Uterus (tissue), 3 donors: ENCODE measurements at regions not wholly inside any gene's neighbourhood (a gene's known extent, or its start where the extent isn't known, plus 50 kb on each side); places are given as distances from the start of the nearest gene placed in this dataset.

Experiments used
- DNase-seq, 2 donors: peaks; one replicate each; pipeline ENCODE4 v3.0.0-alpha.2; 2019 to 2020
- H3K27ac ChIP-seq, 2 donors: fragments of 200-600 bp; sonication (generic); 1 replicate in 1 of 2; 2 replicates in 1 of 2; pipeline ENCODE4 v1.5.1; 2016 to 2018
- H3K27me3 ChIP-seq, 2 donors: fragments of 200-600 bp; sonication (generic); one replicate each; pipeline ENCODE4 v1.5.1; 2018 to 2019; ENCODE audit warnings: control low read depth in 1 of 2
- H3K36me3 ChIP-seq, 2 donors: fragments of 200-600 bp; sonication (generic); one replicate each; pipeline ENCODE4 v1.5.1; 2019; ENCODE audit warnings: control low read depth in 1 of 2
- H3K4me1 ChIP-seq, 2 donors: fragments of 200-600 bp; sonication (generic); one replicate each; pipeline ENCODE4 v1.5.1; 2018 to 2019; ENCODE audit warnings: control low read depth in 1 of 2
- H3K4me3 ChIP-seq, 2 donors: fragments of 200-600 bp; sonication (generic); 1 replicate in 1 of 2; 2 replicates in 1 of 2; pipeline ENCODE4 v1.5.1; 2018 to 2019; ENCODE audit warnings: mild to moderate bottlenecking in 1 of 2
- H3K9me3 ChIP-seq, 2 donors: fragments of 200-600 bp; sonication (generic); one replicate each; pipeline ENCODE4 v1.5.1; 2019; ENCODE audit warnings: control low read depth in 1 of 2
- CTCF ChIP-seq, 4 experiments: fragments of 200-600 bp in 2 of 4; fragments of 450-650 bp in 2 of 4; sonication (generic) in 2 of 4; IDR thresholded peaks; one replicate each; pipeline ENCODE4 v1.5.1; 2016 to 2019; ENCODE audit warnings: antibody characterized with exemption in 4 of 4, mild to moderate bottlenecking in 2 of 4, moderate library complexity in 1 of 4
- POLR2A ChIP-seq, 2 donors: fragments of 450-650 bp; IDR thresholded peaks; one replicate each; pipeline ENCODE4 v1.6.1; 2016; ENCODE audit warnings: antibody characterized with exemption in 2 of 2, mild to moderate bottlenecking in 1 of 2, moderate library complexity in 1 of 2
- intact Hi-C: fragments of 100-400 bp; cut with DNase I; formaldehyde crosslinking; loops from one replicate; pipeline ENCODE4 v1.15.1; 2023; ENCODE audit warnings: low total_unique reads
- donor health status: DM: yes; HTN: yes; CAD: no.

- intact Hi-C loops = no loop called here
- H3K27me3 ChIP-seq = no peaks in the 10 kb centered on the region
- TF ChIP-seq POLR2A (IDR thresholded peaks at IDR 0.05) = no peak
- TF ChIP-seq CTCF (IDR thresholded peaks at IDR 0.05) = no peak
- no peaks in the 10 kb centered on the region for H3K36me3 ChIP-seq
- DNase-seq = no peak
- H3K9me3 ChIP-seq = no peaks in the 10 kb centered on the region
- no peak overlapping the region for H3K27ac ChIP-seq
- H3K4me1 ChIP-seq = no peaks in the 10 kb centered on the region
- H3K4me3 ChIP-seq = no peak overlapping the region
These were observed 127.0 kb upstream of the ROBO2 start for GRCh38 chr3:76912841-76913383.

GRCh38 chr3:76917436-76917835 is 122.5 kb upstream of the ROBO2 start:
- H3K27ac ChIP-seq = no peak overlapping the region
- H3K4me1 ChIP-seq = no peaks in the 10 kb centered on the region
- TF ChIP-seq CTCF (IDR thresholded peaks at IDR 0.05) (no peak), POLR2A (IDR thresholded peaks at IDR 0.05) (no peak)
- intact Hi-C loops = no loop called here
- no peak for DNase-seq
- no peaks in the 10 kb centered on the region for H3K9me3 ChIP-seq
- H3K4me3 ChIP-seq = no peak overlapping the region
- H3K27me3 ChIP-seq = no peaks in the 10 kb centered on the region
- no peaks in the 10 kb centered on the region for H3K36me3 ChIP-seq

GRCh38 chr3:76920511-76920910 is 119.4 kb upstream of the ROBO2 start:
- no peak overlapping the region for H3K4me3 ChIP-seq
- no peak overlapping the region for H3K27ac ChIP-seq
- no peak for DNase-seq
- TF ChIP-seq POLR2A (IDR thresholded peaks at IDR 0.05) = no peak
- TF ChIP-seq CTCF (IDR thresholded peaks at IDR 0.05) = no peak
- intact Hi-C loops = no loop called here
- no peaks in the 10 kb centered on the region for H3K27me3 ChIP-seq
- no peaks in the 10 kb centered on the region for H3K4me1 ChIP-seq
- no peaks in the 10 kb centered on the region for H3K9me3 ChIP-seq
- H3K36me3 ChIP-seq = no peaks in the 10 kb centered on the region

- Histone ChIP-seq H3K27me3 (no peaks in the 10 kb centered on the region), H3K9me3 (no peaks in the 10 kb centered on the region), H3K36me3 (no peaks in the 10 kb centered on the region), H3K4me1 (no peaks in the 10 kb centered on the region), H3K27ac (no peak overlapping the region), H3K4me3 (no peak overlapping the region)
- TF ChIP-seq CTCF (IDR thresholded peaks at IDR 0.05) = no peak
- no peak for TF ChIP-seq POLR2A (IDR thresholded peaks at IDR 0.05)
- intact Hi-C loops = no loop called here
- no peak for DNase-seq
These were observed 116.4 kb upstream of the ROBO2 start for GRCh38 chr3:76923485-76923884.

GRCh38 chr3:76930712-76931111 is 109.2 kb upstream of the ROBO2 start:
- TF ChIP-seq CTCF (IDR thresholded peaks at IDR 0.05) (no peak), POLR2A (IDR thresholded peaks at IDR 0.05) (no peak)
- no peak for DNase-seq
- Histone ChIP-seq H3K4me3 (no peak overlapping the region), H3K9me3 (no peaks in the 10 kb centered on the region), H3K36me3 (no peaks in the 10 kb centered on the region), H3K27me3 (no peaks in the 10 kb centered on the region), H3K27ac (no peak overlapping the region), H3K4me1 (no peaks in the 10 kb centered on the region)
- intact Hi-C loops = no loop called here
